K562 (cell line): ENCODE measurements at regions not wholly inside any gene's neighbourhood (a gene's known extent, or its start where the extent isn't known, plus 50 kb on each side); places are given as distances from the start of the nearest gene placed in this dataset.

Experiments used
- ATAC-seq: fragments of 200-7000 bp; cut with Tn5 transposase; 3 replicates; pipeline ENCODE4 v1.9.1; 2020; ENCODE audit warnings: moderate library complexity
- BruUV-seq: library from RNA; stranded (reverse); fragments of 400-500 nt; replicated peaks from 2 replicates; lab custom pipeline; 2021; lab: Mats Ljungman, UMichigan
- CTCF ChIA-PET: fragments of 300-600 bp; formaldehyde crosslinking; extraction: SDS; loops from one replicate; lab custom pipeline; 2021; ENCODE audit warnings: low intra/inter-chr PET ratio; lab: Yijun Ruan, JAX
- POLR2A ChIA-PET: fragments of 300-600, 350-650 bp; sonication (Branson Sonifier 250); formaldehyde crosslinking; extraction: SDS; loops from one replicate; lab custom pipeline; 2021; ENCODE audit warnings: antibody characterized with exemption, inconsistent platforms; lab: Yijun Ruan, JAX
- DNase-seq, 4 experiments: peaks; one replicate each; pipeline versions ENCODE4 v3.0.0 to v3.0.0-alpha.2; 2011 to 2018; ENCODE audit warnings: low spot score in 3 of 4, mixed read lengths in 3 of 4; ENCODE audit errors: extremely low read depth in 1 of 4
- FAIRE-seq: peaks from 2 replicates; lab custom pipeline; 2011; peaks lifted over from hg19 to GRCh38; lab: Jason Lieb, UNC
- H2AFZ ChIP-seq: 2 replicates; pipeline ENCODE4 v1.6.0; 2011; ENCODE audit warnings: low read depth, low read length, control low read depth, inconsistent platforms
- H3K27ac ChIP-seq: fragments of 200-600 bp; 3 replicates; pipeline ENCODE4 v1.8.0; 2011; ENCODE audit warnings: low read depth, mild to moderate bottlenecking, control low read depth, inconsistent platforms, low read length, moderate library complexity, mixed read lengths; ENCODE audit errors: extremely low read depth
- H3K27me3 ChIP-seq, 2 experiments: fragments of 300-600 bp in 1 of 2; 2 replicates in 1 of 2; 3 replicates in 1 of 2; pipeline versions ENCODE4 v1.6.0 to v1.8.0; 2011; ENCODE audit warnings: inconsistent platforms in 2 of 2, low read length in 2 of 2, mild to moderate bottlenecking in 1 of 2, mixed read lengths in 1 of 2, moderate library complexity in 1 of 2; ENCODE audit not compliant: control insufficient read depth in 2 of 2, insufficient read depth in 2 of 2
- H3K36me3 ChIP-seq: fragments of 300-600 bp; 3 replicates; pipeline ENCODE4 v1.8.0; 2011; ENCODE audit warnings: mild to moderate bottlenecking, low read length, inconsistent platforms; ENCODE audit not compliant: control insufficient read depth, insufficient read depth
- H3K4me1 ChIP-seq, 2 experiments: fragments of 200-600 bp in 1 of 2; replicated peaks in 1 of 2; 2 replicates in 1 of 2; 3 replicates in 1 of 2; pipeline versions ENCODE4 v1.5.1 to v1.8.0; 2011; ENCODE audit warnings: inconsistent platforms in 2 of 2, low read length in 2 of 2, mild to moderate bottlenecking in 1 of 2, mixed read lengths in 1 of 2, moderate library complexity in 1 of 2; ENCODE audit not compliant: control insufficient read depth in 2 of 2, insufficient read depth in 2 of 2
- H3K4me2 ChIP-seq: 2 replicates; pipeline ENCODE4 v1.6.1; 2011; ENCODE audit warnings: low read length, control low read depth, inconsistent platforms, mixed read lengths; ENCODE audit not compliant: insufficient read depth
- H3K4me3 ChIP-seq: fragments of 200-600 bp; sonication (generic), shearing (Covaris generic); 2 replicates; pipeline ENCODE4 v1.5.1; 2016; ENCODE audit warnings: control low read depth, inconsistent platforms
- H3K79me2 ChIP-seq: fragments of 200-600 bp; 3 replicates; pipeline ENCODE4 v1.8.0; 2011; ENCODE audit warnings: low read length, inconsistent platforms; ENCODE audit not compliant: control insufficient read depth, insufficient read depth
- H3K9ac ChIP-seq, 2 experiments: 2 replicates each; pipeline versions ENCODE4 v1.6.0 to v1.6.1; 2011; ENCODE audit warnings: low read depth in 2 of 2, low read length in 2 of 2, control low read depth in 1 of 2, inconsistent platforms in 1 of 2, mild to moderate bottlenecking in 1 of 2, mixed read lengths in 1 of 2; ENCODE audit not compliant: insufficient read depth in 1 of 2
- H3K9me1 ChIP-seq: one replicate; pipeline ENCODE4 v1.6.0; 2011; ENCODE audit warnings: inconsistent platforms, mild to moderate bottlenecking, low read length, moderate library complexity; ENCODE audit not compliant: control insufficient read depth, insufficient read depth
- H3K9me3 ChIP-seq: replicated peaks from 2 replicates; pipeline ENCODE4 v1.5.1; 2011; ENCODE audit warnings: low read depth, low read length, inconsistent platforms; ENCODE audit not compliant: control insufficient read depth, insufficient read depth
- H4K20me1 ChIP-seq: replicated peaks from 2 replicates; pipeline ENCODE4 v1.6.1; 2011; ENCODE audit warnings: low read length, inconsistent platforms, mixed read lengths; ENCODE audit not compliant: control insufficient read depth, insufficient read depth
- GMEB1 ChIP-seq: fragments of 250-450 bp; sonication (Bioruptor Pico); IDR thresholded peaks from 2 replicates; pipeline ENCODE4 v1.4.0; 2020; ENCODE audit warnings: mild to moderate bottlenecking
- KLF10 ChIP-seq: fragments of 250-450 bp; sonication (Bioruptor Pico); IDR thresholded peaks from 2 replicates; pipeline ENCODE4 v1.6.1; 2021; ENCODE audit warnings: matching md5 sums
- ZNF143 ChIP-seq: sonication (generic); formaldehyde crosslinking; IDR thresholded peaks from 2 replicates; pipeline ENCODE4 v1.9.0; 2022; ENCODE audit warnings: mild to moderate bottlenecking, missing genetic modification reagents
- ZNF239 ChIP-seq: fragments of 250-450 bp; sonication (Bioruptor Pico); IDR thresholded peaks from 2 replicates; pipeline ENCODE4 v1.4.0; 2020; ENCODE audit warnings: mild to moderate bottlenecking
- ZNF280A ChIP-seq: fragments of 450-650 bp; IDR thresholded peaks from 2 replicates; pipeline ENCODE4 v1.6.1; 2018; ENCODE audit warnings: mild to moderate bottlenecking, low read depth; ENCODE audit not compliant: partially characterized antibody
- WGBS: fragments of 100-300 bp; shearing (Covaris generic); methylation state at CpG from one replicate; pipeline ENCODE4 v1.1.6; 2016; ENCODE audit warnings: low coverage, mixed read lengths; ENCODE audit not compliant: insufficient coverage; ENCODE audit errors: missing lambda C conversion rate; 5-methylcytosine and 5-hydroxymethylcytosine counted together
- in situ Hi-C: fragments of 300-500 bp; cut with MboI; formaldehyde crosslinking; loops from 4 replicates; pipeline ENCODE4 v1.15.0; 2018; ENCODE audit warnings: inconsistent platforms, mixed read lengths
- intact Hi-C: fragments of 100-400 bp; cut with micrococcal nuclease; formaldehyde crosslinking; loops from 2 replicates; pipeline ENCODE4 v1.14.2; 2022

- Histone ChIP-seq H3K27me3 (no peaks in the 10 kb centered on the region), H2AFZ (no peak overlapping the region), H3K79me2 (no peaks in the 10 kb centered on the region), H3K4me2 (no peak overlapping the region), H3K27ac (no peak overlapping the region), H3K4me3 (no peak overlapping the region), H4K20me1 (no peaks in the 10 kb centered on the region), H3K36me3 (no peaks in the 10 kb centered on the region), H3K9me1 (no peaks in the 10 kb centered on the region), H3K9ac (no peak overlapping the region), H3K4me1 (no peaks in the 10 kb centered on the region), H3K9me3 (no peaks in the 10 kb centered on the region)
- DNase-seq = no peak
- no peak for FAIRE-seq
- in situ Hi-C loops (no loop called here), intact Hi-C loops (no loop called here)
- no TSS peak for BruUV-seq
- WGBS = 3% methylated on average over 8 of the region's 10 CpGs
- no peak for ATAC-seq
- no peak for TF ChIP-seq ZNF239 (CRISPR knock-in tag)
- TF ChIP-seq ZNF280A = no peak
- ChIA-PET POLR2A (no interaction called here), CTCF (no interaction called here)
Observed at GRCh38 chr10:121112579-121113384, 261.6 kb downstream of the WDR11 start.

- H3K4me3 ChIP-seq = no peak overlapping the region
- no peaks in the 10 kb centered on the region for H3K79me2 ChIP-seq
- no peaks in the 10 kb centered on the region for H4K20me1 ChIP-seq
- in situ Hi-C loops = no loop called here
- H3K27ac ChIP-seq = no peak overlapping the region
- no peaks in the 10 kb centered on the region for H3K4me1 ChIP-seq
- DNase-seq (no peak), FAIRE-seq (no peak), ATAC-seq (no peak)
- no peaks in the 10 kb centered on the region for H3K9me3 ChIP-seq
- H3K27me3 ChIP-seq = no peaks in the 10 kb centered on the region
- ChIA-PET CTCF (no interaction called here), POLR2A (no interaction called here)
- no TSS peak for BruUV-seq
- H3K36me3 ChIP-seq = no peaks in the 10 kb centered on the region
- H2AFZ ChIP-seq = no peak overlapping the region
- intact Hi-C loops = no loop called here
- no peaks in the 10 kb centered on the region for H3K9me1 ChIP-seq
- no peak overlapping the region for H3K9ac ChIP-seq
- H3K4me2 ChIP-seq = no peak overlapping the region
- no peak for TF ChIP-seq ZNF143
- no peak for TF ChIP-seq GMEB1 (CRISPR knock-in tag)
- no peak for TF ChIP-seq KLF10 (CRISPR knock-in tag)
Observed at GRCh38 chr10:121113385-121113696, 262.2 kb downstream of the WDR11 start.
